HG03442 (cell line): ENCODE measurements at regions not wholly inside any gene's neighbourhood (a gene's known extent, or its start where the extent isn't known, plus 50 kb on each side); places are given as distances from the start of the nearest gene placed in this dataset.

Source experiments
- ATAC-seq: cut with Tn5 transposase; IDR thresholded peaks from one replicate; pipeline ENCODE4 v1.9.1; 2021; ENCODE audit warnings: mild to moderate bottlenecking, moderate library complexity; ENCODE audit not compliant: unreplicated experiment

- ATAC-seq = no peak
Measured at GRCh38 chr6:137933696-137934095, 66.6 kb downstream of the TNFAIP3 start.

- no peak for ATAC-seq
Measured at GRCh38 chr6:137936798-137937197, 69.7 kb downstream of the TNFAIP3 start.

GRCh38 chr6:137937834-137938233 is 70.8 kb downstream of the TNFAIP3 start:
- ATAC-seq = no peak

DNA sequence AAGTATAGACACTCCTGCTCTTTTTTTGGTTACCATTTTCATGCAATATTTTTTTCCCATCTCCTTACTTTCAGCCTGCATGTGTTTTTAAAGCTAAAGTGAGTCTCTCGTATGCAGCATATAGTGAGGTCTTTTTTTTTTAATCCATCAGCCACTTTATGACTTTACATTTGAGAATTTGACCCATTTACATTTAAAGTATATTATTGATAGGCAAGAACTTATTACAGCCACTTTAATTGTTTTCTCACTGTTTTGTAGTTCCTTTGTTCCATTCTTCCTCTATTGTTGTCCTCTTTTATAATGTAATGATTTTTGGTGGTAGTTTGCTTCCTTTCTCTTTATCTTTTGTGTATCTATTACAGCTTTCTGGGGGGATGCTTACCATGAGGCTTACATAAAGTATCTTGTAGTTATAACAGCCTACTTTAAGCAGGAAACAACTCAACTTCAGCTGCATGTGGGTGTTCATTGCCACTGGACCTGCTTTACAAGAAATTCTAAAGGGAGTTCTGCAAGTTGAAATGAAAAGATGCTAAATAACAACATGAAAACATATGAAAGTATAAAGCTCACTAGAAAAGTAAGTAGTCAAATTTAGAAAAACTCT is 71.8 kb downstream of the TNFAIP3 start:
- ATAC-seq = no peak

DNA sequence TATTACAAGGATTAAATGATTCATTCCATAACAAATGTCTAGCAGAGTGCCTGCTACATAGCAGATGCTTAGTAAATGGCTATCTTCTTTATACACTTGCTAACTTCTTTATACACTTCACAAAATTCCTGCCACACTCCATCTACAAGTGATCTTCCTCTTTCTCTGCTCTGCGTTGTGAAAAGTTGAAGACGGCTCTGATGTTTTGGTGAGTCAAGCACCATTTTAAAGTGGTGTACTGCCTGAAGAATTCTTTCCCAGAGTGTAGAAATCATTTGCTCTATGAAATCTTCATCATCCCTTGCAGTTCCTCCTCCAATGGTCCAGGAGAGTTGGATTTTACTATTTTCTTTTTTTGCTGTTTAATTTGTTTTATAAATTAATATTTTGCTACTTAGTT is 74.9 kb downstream of the TNFAIP3 start:
- no peak for ATAC-seq

- ATAC-seq = no peak
Measured at GRCh38 chr6:137942736-137943135, 75.7 kb downstream of the TNFAIP3 start.

- ATAC-seq = peak; percentile 17
Measured at GRCh38 chr6:137944381-137944780, 77.3 kb downstream of the TNFAIP3 start.

DNA sequence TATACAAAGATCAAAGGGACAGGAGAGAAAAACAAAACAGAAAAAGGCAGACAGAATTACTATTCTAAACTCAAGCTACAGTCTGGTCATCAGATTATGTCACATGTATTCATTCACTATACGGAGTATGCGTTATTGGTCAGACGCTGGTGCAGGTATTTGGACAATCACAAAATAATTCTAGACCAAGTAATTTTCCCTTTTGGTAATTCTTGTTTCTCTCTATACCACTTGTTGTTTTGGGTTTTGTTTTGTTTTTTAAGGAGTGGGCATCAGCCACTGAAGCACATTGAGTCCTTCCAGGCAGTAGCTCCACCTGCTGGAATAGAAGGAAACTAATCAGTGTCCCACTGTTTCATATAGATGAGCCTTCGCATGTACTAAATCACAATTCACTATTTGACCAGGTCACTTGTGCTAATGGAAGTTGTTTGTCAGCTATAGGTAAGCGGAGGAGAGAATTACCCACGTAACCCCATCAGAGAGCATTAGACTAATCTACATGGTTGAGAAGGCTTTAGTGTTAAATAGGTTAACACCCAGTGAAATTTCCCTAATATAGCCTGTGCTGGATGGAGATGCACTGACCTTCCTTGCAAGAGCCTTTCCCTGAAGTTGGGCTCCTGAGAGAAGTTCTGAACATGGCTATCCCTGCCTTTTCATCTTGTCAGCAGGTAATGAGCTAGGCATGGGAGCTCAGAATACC is 77.9 kb downstream of the TNFAIP3 start:
- peak; percentile 32 for ATAC-seq

DNA sequence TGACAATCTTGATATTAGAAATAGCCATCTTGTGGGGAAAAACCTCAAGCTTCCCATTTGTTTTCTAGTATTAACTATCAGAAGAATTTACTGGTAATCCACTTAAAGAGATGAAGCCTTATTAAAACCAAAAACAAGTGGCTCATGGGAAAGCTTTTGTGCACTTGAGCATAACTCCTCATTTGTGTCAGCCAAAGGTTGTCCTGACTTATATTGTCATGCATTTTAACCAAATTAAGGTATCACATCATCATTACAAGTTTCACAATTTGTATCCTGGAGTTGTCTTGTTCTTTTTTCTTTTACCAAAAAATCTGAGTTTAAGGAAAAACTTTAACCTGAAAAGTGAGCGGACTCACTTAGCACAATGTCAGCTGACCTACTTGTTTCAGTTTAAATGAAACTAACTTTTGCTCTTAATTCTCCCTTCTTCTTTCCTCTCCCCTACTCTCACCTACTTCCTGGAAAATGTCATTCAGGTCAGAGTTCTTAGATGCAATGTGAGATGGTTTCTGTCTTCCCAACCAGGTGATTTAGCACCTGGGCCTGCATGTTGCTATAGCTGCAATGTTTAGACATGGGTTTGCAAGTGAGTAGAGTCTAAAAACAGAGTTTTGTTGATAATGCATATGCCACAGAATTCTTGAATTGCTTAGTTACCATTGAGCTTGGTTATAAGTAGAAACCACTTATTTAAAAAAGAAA is 82.8 kb downstream of the TNFAIP3 start:
- peak; percentile 54 for ATAC-seq

DNA sequence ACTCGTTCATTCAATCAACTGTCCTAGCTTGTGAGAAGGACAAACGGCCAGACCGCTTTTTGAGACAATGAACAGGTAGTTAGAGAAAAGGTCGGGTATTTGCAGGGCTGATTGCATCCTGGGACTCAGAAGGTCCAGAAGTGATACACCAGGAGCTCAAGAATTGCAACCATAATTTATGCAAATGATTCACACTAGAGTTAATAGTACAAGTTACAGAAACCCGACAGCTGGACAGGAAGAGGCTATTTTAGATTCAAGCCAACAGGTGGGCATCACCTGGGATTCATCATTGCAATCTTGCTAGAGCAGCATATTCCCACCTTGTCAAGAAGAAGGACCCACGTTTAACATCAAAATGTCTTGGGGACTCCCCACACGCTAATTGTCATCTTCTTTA is 83.5 kb downstream of the TNFAIP3 start:
- no peak for ATAC-seq

DNA sequence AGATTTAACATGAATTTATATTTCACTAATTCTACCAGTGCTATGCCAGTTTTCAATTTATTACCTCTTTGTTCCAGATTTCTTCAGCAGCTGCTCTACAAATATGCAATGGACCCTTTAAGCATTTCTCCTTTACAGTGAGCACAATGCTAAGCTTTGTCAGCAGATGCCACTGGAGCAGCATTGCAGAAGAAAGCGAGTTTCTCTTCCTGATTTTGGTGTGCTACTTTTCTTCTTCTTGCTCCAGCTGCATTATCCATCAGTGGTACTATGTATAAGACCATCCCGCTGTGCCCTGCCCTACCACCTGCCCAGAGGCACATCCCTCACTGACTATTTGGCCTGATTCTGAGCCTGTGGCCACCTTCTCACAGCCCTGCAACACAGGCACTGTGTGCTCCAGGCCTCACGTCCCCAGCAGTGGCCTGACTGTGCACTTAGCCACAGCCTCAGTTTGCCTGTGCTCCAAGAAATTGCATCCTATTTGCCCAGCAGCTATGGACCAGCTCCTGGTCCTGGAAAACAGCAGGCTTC is 84.1 kb downstream of the TNFAIP3 start:
- peak; percentile 47 for ATAC-seq

- ATAC-seq = no peak
Measured at GRCh38 chr6:137952247-137952646, 85.2 kb downstream of the TNFAIP3 start.

DNA sequence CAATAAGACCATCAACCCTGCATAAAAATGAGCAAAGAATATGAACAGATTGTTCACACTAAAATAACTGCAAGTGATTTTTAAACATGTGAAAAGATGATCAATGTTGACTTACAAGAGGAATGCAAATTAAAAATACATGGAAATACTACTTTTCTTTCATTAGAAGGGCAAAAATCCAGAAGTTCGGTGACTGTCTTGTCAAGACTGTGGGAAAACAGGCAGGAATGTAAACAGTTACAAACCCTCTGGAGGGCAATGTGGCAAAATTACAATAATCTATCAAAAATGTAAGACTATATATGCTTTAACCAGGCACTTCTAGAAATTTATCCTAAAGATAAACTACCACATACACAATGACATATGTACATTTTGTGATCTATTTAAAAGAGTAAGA is 86.7 kb downstream of the TNFAIP3 start:
- ATAC-seq = no peak

DNA sequence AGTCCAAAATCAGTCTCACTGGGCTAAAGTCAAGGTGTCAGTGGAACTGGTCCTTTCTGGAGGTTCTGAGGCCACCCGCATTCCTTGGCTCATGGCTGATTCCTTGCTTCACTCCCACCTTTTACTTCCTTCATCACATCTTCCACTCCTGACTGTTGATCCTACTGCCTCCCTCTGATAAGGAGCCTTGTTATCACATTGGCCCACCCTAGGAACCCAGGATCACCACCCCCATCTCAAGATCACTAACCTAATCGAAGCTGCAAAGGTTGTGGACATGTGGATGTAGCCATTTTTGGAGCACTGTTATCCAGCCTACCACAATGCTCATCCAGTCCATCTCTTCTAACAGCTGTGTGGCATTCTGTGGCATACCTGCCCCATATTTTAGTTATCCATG is 87.2 kb downstream of the TNFAIP3 start:
- ATAC-seq = no peak

DNA sequence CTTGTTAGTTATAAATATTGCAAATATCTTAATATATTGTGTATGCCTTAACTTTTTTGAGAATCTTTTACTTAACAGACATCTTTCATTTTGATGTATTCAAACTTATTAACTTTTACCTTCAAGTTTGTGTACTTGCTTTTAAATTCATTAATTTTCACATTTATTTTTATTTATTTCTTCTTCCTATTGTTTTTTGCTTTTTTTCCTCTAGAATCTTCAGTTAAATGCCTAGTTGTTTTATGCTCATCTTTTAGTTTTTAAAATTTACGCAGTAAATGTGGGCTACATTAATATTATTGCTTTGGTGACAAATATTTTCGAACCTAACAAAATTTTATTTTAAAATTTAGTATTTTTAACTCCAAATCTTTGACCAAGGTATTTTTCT is 89.0 kb downstream of the TNFAIP3 start:
- ATAC-seq = no peak

- no peak for ATAC-seq
Measured at GRCh38 chr6:137957471-137957870, 90.4 kb downstream of the TNFAIP3 start.

DNA sequence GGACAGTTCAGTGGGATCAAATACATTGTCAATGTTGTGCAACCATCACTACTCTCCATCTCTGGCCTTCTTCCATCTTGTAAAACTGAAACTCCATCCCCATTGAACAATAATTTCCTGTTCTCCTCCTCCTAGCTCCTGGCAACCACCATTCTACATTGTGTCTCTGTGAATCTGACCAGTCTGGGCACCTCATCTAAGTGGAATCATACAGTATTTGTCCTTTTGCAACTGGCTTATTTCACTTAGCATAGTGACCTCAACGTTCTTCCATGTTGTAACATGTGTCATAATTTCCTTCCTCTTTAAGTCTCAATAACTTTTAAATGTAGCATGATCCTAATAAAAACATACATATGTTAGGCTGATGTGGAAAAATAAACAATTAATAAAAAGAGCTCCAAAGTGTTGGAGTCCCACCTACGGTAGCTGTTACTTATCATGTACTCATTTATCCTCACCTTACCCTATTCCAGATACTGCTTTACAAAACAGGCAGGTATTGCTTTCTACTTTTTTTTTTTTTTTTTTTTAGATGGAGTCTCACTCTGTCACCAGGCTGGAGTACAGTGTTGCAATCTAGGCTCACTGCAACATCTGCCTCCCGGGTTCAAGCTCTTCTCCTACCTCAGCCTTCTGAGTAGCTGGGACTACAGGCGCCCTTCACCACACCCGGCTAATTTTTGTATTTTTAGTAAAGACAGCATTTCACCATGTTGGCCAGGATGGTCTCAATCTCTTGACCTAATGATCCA is 91.9 kb downstream of the TNFAIP3 start:
- ATAC-seq = no peak

GRCh38 chr6:137962725-137963124 is 95.7 kb downstream of the TNFAIP3 start:
- no peak for ATAC-seq

GRCh38 chr6:137964876-137965275 is 97.8 kb downstream of the TNFAIP3 start:
- no peak for ATAC-seq

GRCh38 chr6:137967689-137968454 is 100.8 kb downstream of the TNFAIP3 start:
- no peak for ATAC-seq

DNA sequence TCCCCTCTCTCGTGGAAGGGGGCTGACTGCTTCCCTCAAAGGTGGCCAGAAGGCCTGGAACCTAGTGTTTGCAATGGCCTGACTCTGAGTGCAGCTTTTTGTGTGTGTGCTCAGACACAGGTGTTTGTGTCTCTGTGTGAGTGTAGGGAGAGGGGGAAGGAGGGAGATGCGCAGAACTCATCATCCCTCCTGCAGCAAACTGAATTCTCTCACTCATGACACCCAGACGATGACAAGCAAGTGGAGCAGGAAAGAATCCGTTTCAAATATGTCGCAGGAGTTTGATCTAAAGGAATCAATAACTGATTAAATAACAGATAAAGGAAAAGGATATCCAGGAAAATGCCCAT is 101.4 kb downstream of the TNFAIP3 start:
- ATAC-seq = no peak
